ENCODE measurements at regions not wholly inside any gene's neighbourhood (a gene's known extent, or its start where the extent isn't known, plus 50 kb on each side); places are given as distances from the start of the nearest gene placed in this dataset.

GRCh38 chr6:101224751-101225150 lies 168.8 kb upstream of the GRIK2 start:
- ChIA-PET POLR2A (no interaction called here), CTCF (ENCODE audit: low intra/inter-chr PET ratio, low total read pairs) (no interaction called here)
- no TSS peak for BruUV-seq (replicated peaks)
- Histone ChIP-seq H3K9me3 (ENCODE audit: low read length) (no peaks in the 10 kb centered on the region), H3K27ac (ENCODE audit: extremely low read length, insufficient read depth, low read length) (no peak overlapping the region), H2AFZ (ENCODE audit: low read length) (no peak overlapping the region), H3K79me2 (ENCODE audit: insufficient read depth, low read length) (no peaks in the 10 kb centered on the region), H3K9ac (ENCODE audit: insufficient read depth, low read depth, low read length) (no peak overlapping the region), H3K4me3 (replicated peaks in 1 of 3; ENCODE audit: insufficient read depth in 1 of 3, low read depth in 2 of 3, low read length in 3 of 3) (no peak overlapping the region), H3K36me3 (replicated peaks in 1 of 2; ENCODE audit: control insufficient read depth in 1 of 2, insufficient read depth in 2 of 2, low read length in 2 of 2) (no peaks in the 10 kb centered on the region), H3K4me2 (ENCODE audit: low read depth, low read length) (no peak overlapping the region), H3K4me1 (ENCODE audit: insufficient read depth, low read length) (no peaks in the 10 kb centered on the region), H3K27me3 (ENCODE audit: control insufficient read depth in 1 of 2, insufficient read depth in 2 of 2, low read length in 2 of 2) (no peaks in the 10 kb centered on the region), H4K20me1 (ENCODE audit: insufficient read depth, low read length) (no peaks in the 10 kb centered on the region)
- FAIRE-seq: no peak
- in situ Hi-C loops (cut with HindIII; ENCODE audit: extremely low pct_ligation_motif_present, low pct_unique_long_range_greater_than_20kb): no loop called here
- DNase-seq (ENCODE audit: low spot score): no peak
- WGBS (ENCODE audit: low lambda C conversion rate): 16% methylated on average over 6 of the region's 6 CpGs
- no peak for ATAC-seq
- intact Hi-C loops (cut with micrococcal nuclease; ENCODE audit: unreplicated experiment): no loop called here
- TF ChIP-seq CENPBD1 (CRISPR knock-in tag; IDR thresholded peaks at IDR 0.05; ENCODE audit: borderline replicate concordance, low read depth): no peak
- TF ChIP-seq PREB (CRISPR knock-in tag; IDR thresholded peaks at IDR 0.05): no peak
- TF ChIP-seq ATF3 (CRISPR knock-in tag; IDR thresholded peaks at IDR 0.05): no peak
- no peak for TF ChIP-seq ZFP1 (CRISPR knock-in tag; IDR thresholded peaks at IDR 0.05)
- TF ChIP-seq MED8 (CRISPR knock-in tag; IDR thresholded peaks at IDR 0.05; ENCODE audit: insufficient replicate concordance): no peak
- TF ChIP-seq ZSCAN30 (CRISPR knock-in tag; IDR thresholded peaks at IDR 0.05): no peak
- no peak for TF ChIP-seq NONO (IDR thresholded peaks at IDR 0.05)
- TF ChIP-seq NONO (CRISPR knock-in tag; conservative IDR thresholded peaks at IDR 0.05): no peak
- TF ChIP-seq EED (CRISPR knock-in tag; IDR thresholded peaks at IDR 0.05): no peak
- TF ChIP-seq ZNF501 (CRISPR knock-in tag; IDR thresholded peaks at IDR 0.05): no peak
- TF ChIP-seq ZNF350 (CRISPR knock-in tag; IDR thresholded peaks at IDR 0.05; ENCODE audit: borderline replicate concordance, low read depth): no peak
- TF ChIP-seq HBP1 (CRISPR knock-in tag; IDR thresholded peaks at IDR 0.05; ENCODE audit: low read depth): no peak
- no peak for TF ChIP-seq ZNF556 (CRISPR knock-in tag; IDR thresholded peaks at IDR 0.05; ENCODE audit: borderline replicate concordance)
- TF ChIP-seq PITX1 (CRISPR knock-in tag; IDR thresholded peaks at IDR 0.05): no peak
- no peak for TF ChIP-seq CENPT (CRISPR knock-in tag; IDR thresholded peaks at IDR 0.05; ENCODE audit: low read depth)
- no peak for TF ChIP-seq ARID3A (IDR thresholded peaks at IDR 0.05; ENCODE audit: low read depth, low read length)
- no peak for TF ChIP-seq MEF2D (CRISPR knock-in tag; IDR thresholded peaks at IDR 0.05)
- no peak for TF ChIP-seq SKIL (CRISPR knock-in tag; IDR thresholded peaks at IDR 0.05; ENCODE audit: borderline replicate concordance)
- TF ChIP-seq NR2F1 (CRISPR knock-in tag; IDR thresholded peaks at IDR 0.05): no peak
- no peak for TF ChIP-seq ZNF737 (CRISPR knock-in tag; IDR thresholded peaks at IDR 0.05; ENCODE audit: borderline replicate concordance)
